ENCODE measurements at regions not wholly inside any gene's neighbourhood (a gene's known extent, or its start where the extent isn't known, plus 50 kb on each side); places are given as distances from the start of the nearest gene placed in this dataset.

- H3K79me2 ChIP-seq (ENCODE audit: low read length) = no peaks in the 10 kb centered on the region
- H3K4me3 ChIP-seq (ENCODE audit: low read length) = no peak overlapping the region
- no peaks in the 10 kb centered on the region for H3K27me3 ChIP-seq (ENCODE audit: low read depth, low read length)
- H3K9me3 ChIP-seq (ENCODE audit: insufficient read depth, low read length) = no peaks in the 10 kb centered on the region
- no peak overlapping the region for H3K27ac ChIP-seq (ENCODE audit: low read length)
- no peak overlapping the region for H3K9ac ChIP-seq (ENCODE audit: low read length)
- H4K20me1 ChIP-seq (ENCODE audit: insufficient read depth, low read length) = no peaks in the 10 kb centered on the region
- TF ChIP-seq CTCF (IDR thresholded peaks at IDR 0.05; ENCODE audit: low read depth, low read length) (no peak), EZH2phosphoT487 (IDR thresholded peaks at IDR 0.05; ENCODE audit: low read depth) (no peak)
- no peaks in the 10 kb centered on the region for H3K4me1 ChIP-seq (ENCODE audit: low read length)
- H3K36me3 ChIP-seq (replicated peaks; ENCODE audit: low read depth, low read length) = no peaks in the 10 kb centered on the region
- no peak overlapping the region for H2AFZ ChIP-seq (ENCODE audit: low read depth, low read length)
- H3K4me2 ChIP-seq (ENCODE audit: low read length) = no peak overlapping the region
Observed at GRCh38 chr15:53445531-53445930, 313.9 kb downstream of the WDR72 start.

GRCh38 chr15:53437985-53438841 lies 321.2 kb downstream of the WDR72 start:
- Histone ChIP-seq H4K20me1 (ENCODE audit: insufficient read depth, low read length) (no peaks in the 10 kb centered on the region), H3K27me3 (ENCODE audit: low read depth, low read length) (peaks cover 9% of the 10 kb centered on the region; the same call in 1 of the 2 replicates), H3K36me3 (replicated peaks; ENCODE audit: low read depth, low read length) (no peaks in the 10 kb centered on the region), H3K4me3 (ENCODE audit: low read length) (no peak overlapping the region), H3K4me1 (ENCODE audit: low read length) (no peaks in the 10 kb centered on the region), H3K9me3 (ENCODE audit: insufficient read depth, low read length) (no peaks in the 10 kb centered on the region), H3K27ac (ENCODE audit: low read length) (no peak overlapping the region), H2AFZ (ENCODE audit: low read depth, low read length) (no peak overlapping the region), H3K79me2 (ENCODE audit: low read length) (no peaks in the 10 kb centered on the region), H3K4me2 (ENCODE audit: low read length) (no peak overlapping the region), H3K9ac (ENCODE audit: low read length) (no peak overlapping the region)
- no peak for TF ChIP-seq EZH2phosphoT487 (IDR thresholded peaks at IDR 0.05; ENCODE audit: low read depth)
- TF ChIP-seq CTCF (IDR thresholded peaks at IDR 0.05; ENCODE audit: low read depth, low read length) = no peak

- Histone ChIP-seq H3K4me2 (ENCODE audit: low read length) (no peak overlapping the region), H4K20me1 (ENCODE audit: insufficient read depth, low read length) (no peaks in the 10 kb centered on the region), H3K79me2 (ENCODE audit: low read length) (no peaks in the 10 kb centered on the region), H3K4me1 (ENCODE audit: low read length) (no peaks in the 10 kb centered on the region), H3K27me3 (ENCODE audit: low read depth, low read length) (peaks cover 13% of the 10 kb centered on the region; the same call in 1 of the 2 replicates), H3K27ac (ENCODE audit: low read length) (no peak overlapping the region), H3K4me3 (ENCODE audit: low read length) (no peak overlapping the region), H3K9ac (ENCODE audit: low read length) (no peak overlapping the region), H2AFZ (ENCODE audit: low read depth, low read length) (no peak overlapping the region), H3K36me3 (replicated peaks; ENCODE audit: low read depth, low read length) (no peaks in the 10 kb centered on the region), H3K9me3 (ENCODE audit: insufficient read depth, low read length) (no peaks in the 10 kb centered on the region)
- TF ChIP-seq CTCF (IDR thresholded peaks at IDR 0.05; ENCODE audit: low read depth, low read length) (no peak), EZH2phosphoT487 (IDR thresholded peaks at IDR 0.05; ENCODE audit: low read depth) (no peak)
Observed at GRCh38 chr15:53437366-53437765, 322.1 kb downstream of the WDR72 start.

- H3K4me2 ChIP-seq (ENCODE audit: low read length) = no peak overlapping the region
- no peaks in the 10 kb centered on the region for H4K20me1 ChIP-seq (ENCODE audit: insufficient read depth, low read length)
- peaks cover 13% of the 10 kb centered on the region; the same call in 1 of the 2 replicates for H3K27me3 ChIP-seq (ENCODE audit: low read depth, low read length)
- no peak overlapping the region for H3K4me3 ChIP-seq (ENCODE audit: low read length)
- no peaks in the 10 kb centered on the region for H3K36me3 ChIP-seq (replicated peaks; ENCODE audit: low read depth, low read length)
- H2AFZ ChIP-seq (ENCODE audit: low read depth, low read length) = no peak overlapping the region
- no peaks in the 10 kb centered on the region for H3K4me1 ChIP-seq (ENCODE audit: low read length)
- H3K27ac ChIP-seq (ENCODE audit: low read length) = no peak overlapping the region
- TF ChIP-seq EZH2phosphoT487 (IDR thresholded peaks at IDR 0.05; ENCODE audit: low read depth) (no peak), CTCF (IDR thresholded peaks at IDR 0.05; ENCODE audit: low read depth, low read length) (no peak)
- no peaks in the 10 kb centered on the region for H3K79me2 ChIP-seq (ENCODE audit: low read length)
- no peak overlapping the region for H3K9ac ChIP-seq (ENCODE audit: low read length)
- no peaks in the 10 kb centered on the region for H3K9me3 ChIP-seq (ENCODE audit: insufficient read depth, low read length)
Observed at GRCh38 chr15:53434174-53434678, 325.2 kb downstream of the WDR72 start.
